Putamen (tissue), 1 donor: ENCODE measurements at regions not wholly inside any gene's neighbourhood (a gene's known extent, or its start where the extent isn't known, plus 50 kb on each side); places are given as distances from the start of the nearest gene placed in this dataset.

Experiments used
- DNase-seq: peaks from one replicate; pipeline ENCODE4 v3.0.0-alpha.2; 2016; ENCODE audit warnings: low spot score

DNA sequence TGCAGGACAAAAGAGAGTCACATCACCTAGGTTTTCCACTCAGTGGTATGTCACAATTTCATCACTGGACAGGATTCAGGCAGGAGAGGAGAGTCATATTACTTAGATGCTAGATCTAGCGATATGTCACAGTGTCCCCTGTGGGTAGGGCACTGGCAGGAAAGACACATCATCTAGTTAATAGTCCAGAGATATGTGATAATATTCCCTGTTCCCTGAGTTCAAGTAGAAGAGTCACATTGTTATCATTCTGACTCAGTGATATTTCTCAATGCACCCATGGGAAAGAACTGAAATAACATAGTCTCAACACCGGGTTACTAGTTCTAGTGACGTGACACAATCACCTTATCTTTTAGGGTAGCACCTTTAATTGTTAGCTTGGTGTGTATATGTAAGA, 944.0 kb upstream of the TSPY4 start:
- DNase-seq = no peak

DNA sequence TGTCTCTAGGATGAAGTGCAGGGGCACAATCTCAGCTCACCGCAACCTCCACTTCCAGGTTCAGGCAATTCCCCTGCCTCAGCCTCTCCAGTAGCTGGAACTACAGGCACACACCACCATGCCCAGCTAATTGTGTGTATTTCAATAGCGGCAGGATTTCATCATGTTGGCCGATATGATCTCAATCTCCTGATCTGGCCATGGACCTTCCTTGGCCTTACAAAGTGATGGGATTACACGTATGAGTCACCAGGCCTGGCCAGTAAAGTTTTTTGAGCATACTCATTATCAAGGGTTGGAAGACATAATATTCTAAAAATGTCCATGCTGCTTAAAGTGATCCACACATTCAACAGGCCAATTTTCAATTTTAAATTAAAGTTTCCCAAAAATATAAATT, 914.4 kb upstream of the TSPY4 start:
- no peak for DNase-seq

GRCh38 chrY:8426433-8426832, 910.8 kb upstream of the TSPY4 start:
- no peak for DNase-seq

DNA sequence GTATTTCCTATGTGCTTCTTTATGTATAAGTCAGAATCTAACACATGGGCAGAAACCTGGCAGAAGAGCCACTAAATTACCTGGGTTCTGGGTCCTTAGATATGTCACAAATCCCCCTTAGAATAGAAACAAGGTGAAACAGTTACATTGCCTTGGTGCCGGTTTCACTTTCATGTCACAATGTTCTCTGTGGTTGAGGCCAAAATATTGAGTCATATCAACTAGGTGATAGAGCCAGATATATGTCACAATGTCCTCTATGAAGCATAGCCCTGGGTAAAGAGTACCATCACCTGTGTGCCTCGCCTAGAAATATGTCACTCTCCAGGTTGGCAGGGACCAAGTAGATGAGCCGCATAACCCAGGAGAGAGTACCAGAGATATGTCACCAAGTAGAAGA, 899.8 kb upstream of the TSPY4 start:
- no peak for DNase-seq

DNA sequence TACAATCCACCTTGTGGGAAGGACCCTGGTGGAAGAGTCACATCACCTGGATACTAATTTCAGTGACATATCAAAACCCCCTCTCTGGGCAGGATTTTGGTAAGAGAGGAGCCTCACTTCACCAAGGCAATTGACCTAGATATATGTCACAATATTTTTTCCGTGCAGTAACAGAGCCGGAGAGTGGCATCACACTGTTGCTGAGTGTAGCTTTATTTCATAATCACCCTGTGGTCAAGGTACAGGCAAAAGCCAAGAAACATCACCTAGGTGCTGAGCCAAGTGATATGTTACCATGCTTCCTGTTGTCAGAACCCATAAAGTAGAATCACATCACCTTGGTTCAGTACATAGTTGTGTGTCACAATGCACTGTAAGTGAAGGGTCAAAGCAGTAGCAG, 895.2 kb upstream of the TSPY4 start:
- no peak for DNase-seq

DNA sequence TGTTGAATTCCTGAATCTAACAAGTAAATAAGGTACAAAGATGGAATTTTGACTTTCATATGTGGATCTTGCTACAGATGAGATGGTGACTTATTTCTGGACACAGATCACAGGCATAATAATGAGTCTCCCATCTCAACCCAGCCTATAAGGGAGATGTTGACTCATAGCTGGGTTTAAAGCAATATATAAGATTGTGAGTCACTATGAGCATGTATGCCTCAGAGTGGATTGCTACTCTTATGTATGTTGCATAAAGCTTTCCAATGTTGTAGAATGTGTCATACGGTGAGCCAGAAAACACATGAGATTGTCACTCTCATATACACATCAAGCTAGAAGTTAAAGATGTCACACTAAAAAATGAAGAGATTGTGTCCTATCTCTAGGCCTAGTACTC, 884.3 kb upstream of the TSPY4 start:
- no peak for DNase-seq

GRCh38 chrY:8466813-8467212, 870.5 kb upstream of the TSPY4 start:
- DNase-seq = no peak

GRCh38 chrY:8470249-8470648, 867.0 kb upstream of the TSPY4 start:
- DNase-seq = no peak

- no peak for DNase-seq
Observed at GRCh38 chrY:8479141-8479540, 858.1 kb upstream of the TSPY4 start.

- DNase-seq = no peak
Observed at GRCh38 chrY:8488955-8489354, 848.3 kb upstream of the TSPY4 start.

DNA sequence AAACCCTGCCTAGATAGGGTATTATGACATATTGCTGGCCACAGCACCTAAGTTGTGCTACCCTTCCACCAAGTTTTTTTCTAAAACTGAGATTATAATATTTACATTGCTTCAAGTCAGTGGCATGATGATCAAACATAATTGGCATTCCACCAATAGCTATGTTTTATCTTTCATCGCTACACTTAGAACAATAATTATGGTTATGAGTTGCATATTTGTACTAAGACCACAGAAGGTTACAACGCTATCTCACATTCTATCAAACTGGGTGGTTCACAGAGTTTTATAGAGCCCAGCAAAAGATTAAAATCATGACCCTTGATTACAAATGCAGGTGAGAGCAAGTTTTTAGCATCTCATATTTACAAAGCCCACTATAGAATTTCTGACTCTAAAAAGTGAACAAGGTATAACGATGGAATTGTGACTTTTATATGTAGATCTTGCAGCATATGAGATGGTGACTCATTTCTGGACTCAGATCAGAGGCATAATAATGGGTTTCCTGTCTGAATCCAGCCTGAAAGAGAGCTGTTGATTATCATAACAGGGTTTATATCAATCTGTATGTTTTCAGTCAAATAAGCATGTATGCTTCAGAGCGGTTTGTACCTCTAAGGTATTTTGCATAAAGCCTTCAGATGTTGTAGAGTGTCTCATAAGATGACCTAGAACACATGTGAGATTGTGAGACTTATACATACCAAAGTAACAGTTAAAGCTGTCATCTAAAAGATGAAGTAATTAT, 847.2 kb upstream of the TSPY4 start:
- no peak for DNase-seq

DNA sequence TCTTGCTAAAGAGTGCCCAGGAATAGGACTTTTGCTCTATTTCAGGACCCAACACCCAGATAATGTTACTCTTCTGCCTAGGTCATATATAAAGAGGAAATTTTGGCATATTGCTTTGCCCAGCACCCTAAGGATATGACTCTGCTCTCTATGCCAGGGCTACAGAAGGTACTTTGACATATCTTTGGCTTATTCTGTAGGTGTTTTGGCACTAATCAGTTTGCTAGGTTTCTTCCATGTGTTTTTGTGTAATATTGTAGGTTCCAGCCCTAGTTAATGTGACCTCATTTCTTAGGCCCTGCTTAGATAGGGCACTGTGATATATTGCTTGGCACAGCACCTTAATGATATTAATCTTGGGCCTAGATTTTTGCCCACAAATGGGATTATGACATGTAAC, 842.9 kb upstream of the TSPY4 start:
- no peak for DNase-seq

DNA sequence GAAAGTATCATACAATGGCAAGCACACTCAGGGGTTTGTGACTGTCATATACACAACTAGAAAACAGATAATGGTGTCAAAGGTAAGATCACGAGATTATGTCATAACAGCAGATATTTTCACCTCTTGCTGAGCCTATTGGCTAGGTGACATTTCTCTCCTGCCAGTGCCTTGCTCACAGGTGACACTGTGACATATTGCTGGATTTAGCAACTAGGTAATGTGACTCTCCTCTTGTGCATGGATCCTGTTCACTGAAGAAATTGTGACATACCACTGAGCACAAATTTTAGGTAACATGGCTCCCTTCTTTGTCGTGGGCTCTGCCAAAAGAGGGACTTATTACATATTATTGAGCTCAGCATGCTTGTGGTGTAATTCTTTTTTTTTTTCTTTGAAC, 842.0 kb upstream of the TSPY4 start:
- DNase-seq = no peak

- no peak for DNase-seq
Observed at GRCh38 chrY:8500888-8501287, 836.4 kb upstream of the TSPY4 start.

GRCh38 chrY:8533468-8533867, 803.8 kb upstream of the TSPY4 start:
- DNase-seq = no peak

GRCh38 chrY:8535704-8536103, 801.6 kb upstream of the TSPY4 start:
- DNase-seq = peak; percentile 13

DNA sequence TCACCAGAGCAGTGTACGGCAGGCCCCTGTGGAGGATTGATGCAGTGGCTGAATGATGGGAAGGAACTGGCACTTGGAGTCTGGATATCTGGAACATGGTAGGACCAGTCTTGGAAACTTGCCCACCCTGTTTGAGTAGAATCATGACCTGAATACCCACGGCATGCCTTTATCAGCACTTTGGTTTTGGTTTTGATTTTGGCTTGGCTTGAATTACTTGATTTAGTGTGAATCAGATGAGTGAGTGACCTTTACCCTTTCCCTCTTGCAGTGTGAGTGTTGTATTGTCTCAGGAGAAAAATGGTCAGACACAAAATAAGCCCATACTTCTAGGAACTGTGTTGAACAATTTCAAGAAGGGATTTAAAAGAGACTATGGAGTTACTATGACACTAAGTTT, 801.0 kb upstream of the TSPY4 start:
- DNase-seq = no peak

DNA sequence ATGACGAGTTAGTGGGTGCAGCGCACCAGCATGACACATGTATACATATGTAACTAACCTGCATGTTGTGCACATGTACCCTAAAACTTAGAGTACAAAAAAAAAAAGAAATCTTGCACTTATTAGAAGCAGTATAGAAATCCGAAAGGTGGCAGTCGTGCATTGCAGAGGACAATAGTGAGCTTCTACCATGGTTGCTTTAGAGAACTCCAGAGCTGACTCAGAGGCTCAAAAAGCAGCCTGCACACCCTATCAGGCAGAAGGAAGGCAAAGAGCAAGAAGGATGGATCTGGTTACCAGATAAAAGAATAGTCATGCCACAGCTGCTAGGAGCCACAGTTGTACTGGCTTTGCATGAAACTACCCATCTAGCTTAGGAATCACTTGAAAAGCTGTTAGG, 796.0 kb upstream of the TSPY4 start:
- DNase-seq = no peak

DNA sequence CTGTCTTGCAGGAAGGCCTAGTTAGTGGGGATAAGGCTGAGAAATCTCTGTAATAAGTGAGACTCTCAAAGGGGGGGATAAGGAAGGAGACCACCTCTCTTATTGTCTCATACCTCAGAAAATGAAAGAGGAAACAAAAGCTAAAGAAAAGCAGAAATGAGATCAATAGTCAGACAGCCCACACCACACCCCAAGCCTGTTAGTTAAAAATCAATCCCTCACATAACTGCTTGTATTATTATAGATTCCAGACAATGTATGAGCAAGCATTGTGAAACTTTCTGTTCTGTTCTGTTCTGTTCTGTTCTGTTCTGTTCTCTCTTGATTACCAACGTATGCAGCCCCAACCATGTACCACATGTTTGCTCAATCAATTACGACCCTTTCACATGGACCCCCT, 792.5 kb upstream of the TSPY4 start:
- no peak for DNase-seq

GRCh38 chrY:8547931-8548330, 789.3 kb upstream of the TSPY4 start:
- DNase-seq = no peak

DNA sequence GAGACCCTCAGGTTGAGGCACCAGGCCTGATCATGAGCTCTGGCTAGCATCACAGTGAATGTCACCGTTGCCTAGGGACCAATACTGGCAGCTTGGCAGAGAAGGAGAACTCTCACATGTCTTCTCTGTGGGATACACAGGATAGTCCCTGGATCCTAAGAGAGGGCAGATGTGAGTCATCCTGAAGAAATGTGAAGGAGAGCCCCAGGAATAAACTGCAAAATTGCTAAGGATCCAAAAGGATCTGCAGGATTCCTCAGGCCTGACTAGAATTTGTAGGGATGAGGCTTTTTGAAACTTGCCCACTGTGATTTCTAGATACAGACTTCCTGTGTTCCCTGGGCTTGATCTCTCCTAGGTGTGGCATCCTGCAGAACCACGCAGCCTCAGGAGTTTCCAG, 785.9 kb upstream of the TSPY4 start:
- no peak for DNase-seq

- no peak for DNase-seq
Observed at GRCh38 chrY:8552168-8552805, 785.0 kb upstream of the TSPY4 start.

DNA sequence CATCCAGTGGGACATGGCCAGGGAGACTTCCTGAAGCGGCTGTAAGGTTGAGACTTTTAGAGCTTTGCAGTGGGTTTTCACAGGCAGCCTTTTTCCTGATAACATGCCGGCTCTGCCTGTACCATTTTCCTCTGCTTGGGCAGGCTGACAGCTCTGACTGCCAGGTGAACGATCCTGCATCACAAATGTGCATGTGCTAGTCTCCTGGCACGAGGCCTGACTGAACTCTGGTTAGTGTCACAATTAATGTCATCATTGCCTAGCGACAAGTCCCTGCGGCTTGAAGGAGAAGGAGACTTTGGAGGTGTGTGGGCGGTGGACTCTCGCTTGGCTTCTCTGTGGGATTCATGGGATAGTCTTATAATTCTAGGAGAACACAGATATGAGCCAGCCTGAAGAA, 783.6 kb upstream of the TSPY4 start:
- DNase-seq = no peak

DNA sequence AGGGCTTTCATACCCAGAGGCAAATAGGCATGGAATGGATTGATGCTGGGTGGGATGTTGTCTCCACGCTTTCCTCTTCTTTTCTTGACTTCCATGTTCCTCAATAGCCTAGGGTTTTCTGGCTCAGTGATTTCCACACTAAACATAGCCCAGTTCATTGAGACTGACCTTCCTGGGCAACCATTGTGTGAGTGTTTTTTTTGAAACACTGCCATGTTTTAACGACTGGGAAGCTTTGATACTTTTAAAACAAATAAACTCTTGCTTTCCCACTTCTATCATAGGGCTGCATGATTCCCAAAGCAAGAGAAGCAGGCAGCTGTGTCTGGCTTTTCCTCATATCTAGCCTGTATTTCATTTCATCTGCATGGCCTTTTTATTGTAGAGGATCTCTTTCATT, 775.9 kb upstream of the TSPY4 start:
- DNase-seq = no peak
